Vagina (tissue), 2 donors: ENCODE measurements at regions not wholly inside any gene's neighbourhood (a gene's known extent, or its start where the extent isn't known, plus 50 kb on each side); places are given as distances from the start of the nearest gene placed in this dataset.

Experiments
- CTCF ChIP-seq, 3 experiments: fragments of 450-650 bp in 2 of 3; fragments of 200-600 bp in 1 of 3; sonication (generic) in 1 of 3; IDR thresholded peaks; one replicate each; pipeline ENCODE4 v1.5.1; 2017 to 2019; ENCODE audit warnings: antibody characterized with exemption in 3 of 3, mild to moderate bottlenecking in 2 of 3, moderate library complexity in 2 of 3
- POLR2A ChIP-seq, 2 donors: fragments of 450-650 bp; IDR thresholded peaks; one replicate each; pipeline ENCODE4 v1.6.1; 2017; ENCODE audit warnings: antibody characterized with exemption in 2 of 2, mild to moderate bottlenecking in 2 of 2, moderate library complexity in 2 of 2

- no peak for TF ChIP-seq POLR2A (IDR thresholded peaks at IDR 0.05)
- no peak for TF ChIP-seq CTCF (IDR thresholded peaks at IDR 0.05)
Measured at GRCh38 chr1:217133092-217133491, 409.9 kb upstream of the ESRRG start.
